SH-SY5Y (cell line): ENCODE measurements at regions not wholly inside any gene's neighbourhood (a gene's known extent, or its start where the extent isn't known, plus 50 kb on each side); places are given as distances from the start of the nearest gene placed in this dataset.

Experiments
- GATA2 ChIP-seq: IDR thresholded peaks from 2 replicates; pipeline ENCODE4 v1.6.1; 2011; ENCODE audit warnings: mild to moderate bottlenecking, low read depth, low read length
- GATA3 ChIP-seq: IDR thresholded peaks from 2 replicates; pipeline ENCODE4 v1.6.1; 2011; ENCODE audit warnings: low read depth, mild to moderate bottlenecking, low read length, moderate library complexity

GRCh38 chr18:33875029-33875565 is 297.1 kb downstream of the ASXL3 start:
- TF ChIP-seq GATA2 (no peak), GATA3 (no peak)
